HCT116 (cell line): ENCODE measurements at regions not wholly inside any gene's neighbourhood (a gene's known extent, or its start where the extent isn't known, plus 50 kb on each side); places are given as distances from the start of the nearest gene placed in this dataset.

ENCODE experiments used
- ATAC-seq: fragments of 200-7000 bp; cut with Tn5 transposase; 2 replicates; pipeline ENCODE4 v1.9.1; 2020; ENCODE audit warnings: mild to moderate bottlenecking, moderate library complexity
- BruUV-seq: library from RNA; stranded (reverse); fragments of 400-500 nt; replicated peaks from 2 replicates; lab custom pipeline; 2021; lab: Mats Ljungman, UMichigan
- CTCF ChIA-PET: fragments of 300-600 bp; sonication (Branson Sonifier 250); formaldehyde crosslinking; loops from one replicate; lab custom pipeline; 2021; ENCODE audit warnings: antibody characterized with exemption; lab: Charles Lee
- POLR2A ChIA-PET: fragments of 300-600, 350-600 bp; sonication (Branson Sonifier 250); formaldehyde crosslinking; loops from one replicate; lab custom pipeline; 2021; ENCODE audit warnings: antibody characterized with exemption; lab: Charles Lee
- RAD21 ChIA-PET, 2 experiments: fragments of 300-600 bp; sonication (Branson Sonifier 250); formaldehyde crosslinking; loops; one replicate each; lab custom pipeline; 2023; ENCODE audit warnings: low total read pairs in 2 of 2; ENCODE audit not compliant: uncharacterized antibody in 2 of 2, unreplicated experiment in 2 of 2, low non-redundant PET in 1 of 2; lab: Charles Lee
- DNase-seq: peaks from one replicate; pipeline ENCODE4 v3.0.0-alpha.2; 2010; ENCODE audit warnings: low read depth, low spot score
- H2AFZ ChIP-seq: fragments of 200-600 bp; shearing (Covaris generic), sonication (generic); 2 replicates; pipeline ENCODE4 v1.6.1; 2017; ENCODE audit warnings: low read depth, mixed run types, mixed read lengths, antibody characterized with exemption, low read length; ENCODE audit not compliant: poor library complexity, severe bottlenecking
- H3K27ac ChIP-seq: 2 replicates; pipeline ENCODE4 v1.5.1; 2012; ENCODE audit warnings: low read depth, low read length
- H3K27me3 ChIP-seq: fragments of 200-600 bp; sonication (generic); 2 replicates; pipeline ENCODE4 v1.6.1; 2016; ENCODE audit warnings: mixed run types, low read length, mixed read lengths; ENCODE audit not compliant: insufficient read depth
- H3K36me3 ChIP-seq, 2 experiments: fragments of 200-500 bp in 1 of 2; fragments of 200-600 bp in 1 of 2; sonication (Bioruptor generic) in 1 of 2; sonication (generic) in 1 of 2; 2 replicates each; pipeline versions ENCODE4 v1.5.1 to v1.6.1; 2014 to 2016; ENCODE audit warnings: low read length in 2 of 2, inconsistent platforms in 1 of 2, mixed read lengths in 1 of 2, mixed run types in 1 of 2; ENCODE audit not compliant: insufficient read depth in 2 of 2, control insufficient read depth in 1 of 2
- H3K4me1 ChIP-seq, 2 experiments: fragments of 200-600 bp in 1 of 2; sonication (generic) in 1 of 2; 2 replicates each; pipeline versions ENCODE4 v1.5.1 to v1.6.1; 2012 to 2017; ENCODE audit warnings: low read length in 2 of 2, inconsistent platforms in 1 of 2, mild to moderate bottlenecking in 1 of 2, mixed read lengths in 1 of 2, mixed run types in 1 of 2, moderate library complexity in 1 of 2; ENCODE audit not compliant: insufficient read depth in 2 of 2, control insufficient read depth in 1 of 2
- H3K4me2 ChIP-seq: fragments of 200-600 bp; sonication (generic); 2 replicates; pipeline ENCODE4 v1.6.1; 2017; ENCODE audit warnings: mixed run types, low read length, mixed read lengths
- H3K4me3 ChIP-seq, 2 experiments: fragments of 200-600 bp in 1 of 2; sonication (generic) in 1 of 2; replicated peaks in 1 of 2; 2 replicates each; pipeline ENCODE4 v1.5.1; 2011 to 2016; ENCODE audit warnings: low read length in 2 of 2, control low read depth in 1 of 2, low read depth in 1 of 2, mild to moderate bottlenecking in 1 of 2, mixed read lengths in 1 of 2, mixed run types in 1 of 2
- H3K79me2 ChIP-seq: fragments of 200-600 bp; sonication (generic); 2 replicates; pipeline ENCODE4 v1.6.1; 2017; ENCODE audit warnings: mild to moderate bottlenecking, mixed run types, low read length, moderate library complexity, mixed read lengths; ENCODE audit not compliant: insufficient read depth
- H3K9ac ChIP-seq: fragments of 200-600 bp; sonication (generic); 2 replicates; pipeline ENCODE4 v1.6.1; 2016; ENCODE audit warnings: low read length, mixed read lengths
- H3K9me2 ChIP-seq: fragments of 200-600 bp; sonication (generic), shearing (Covaris generic); 2 replicates; pipeline ENCODE4 v1.6.1; 2017; ENCODE audit warnings: mixed run types, mild to moderate bottlenecking, moderate library complexity; ENCODE audit not compliant: insufficient read depth
- H3K9me3 ChIP-seq, 2 experiments: fragments of 200-500 bp in 1 of 2; fragments of 200-600 bp in 1 of 2; sonication (Bioruptor generic) in 1 of 2; sonication (generic) in 1 of 2; 2 replicates each; pipeline ENCODE4 v1.6.1; 2014 to 2017; ENCODE audit warnings: low read length in 2 of 2, mixed read lengths in 2 of 2, inconsistent platforms in 1 of 2, low read depth in 1 of 2, mild to moderate bottlenecking in 1 of 2, mixed run types in 1 of 2, moderate library complexity in 1 of 2; ENCODE audit not compliant: control insufficient read depth in 1 of 2, insufficient read depth in 1 of 2
- H4K20me1 ChIP-seq: fragments of 200-600 bp; sonication (generic), shearing (Covaris generic); 2 replicates; pipeline ENCODE4 v1.6.1; 2017; ENCODE audit warnings: mixed run types, mild to moderate bottlenecking, moderate library complexity; ENCODE audit not compliant: insufficient read depth
- ATF3 ChIP-seq: IDR thresholded peaks from 2 replicates; pipeline ENCODE4 v1.6.1; 2012
- CBX3 ChIP-seq: IDR thresholded peaks from 2 replicates; pipeline ENCODE4 v1.6.1; 2012; ENCODE audit warnings: low read depth
- CEBPB ChIP-seq: IDR thresholded peaks from 2 replicates; pipeline ENCODE4 v1.6.1; 2012; ENCODE audit warnings: low read depth
- EGR1 ChIP-seq: IDR thresholded peaks from 2 replicates; pipeline ENCODE4 v1.6.1; 2012; ENCODE audit warnings: low read depth
- EZH2 ChIP-seq: fragments of 200-600 bp; sonication (generic); IDR thresholded peaks from 2 replicates; pipeline ENCODE4 v1.6.1; 2017; ENCODE audit warnings: antibody characterized with exemption, mixed run types
- EZH2phosphoT487 ChIP-seq: fragments of 200-600 bp; IDR thresholded peaks from 2 replicates; pipeline ENCODE4 v1.6.1; 2018; ENCODE audit warnings: antibody characterized with exemption, borderline replicate concordance
- FOSL1 ChIP-seq: IDR thresholded peaks from 2 replicates; pipeline ENCODE4 v1.6.1; 2012; ENCODE audit warnings: low read depth
- POLR2A ChIP-seq: IDR thresholded peaks from 2 replicates; pipeline ENCODE4 v1.7.0; 2011; ENCODE audit warnings: borderline replicate concordance; ENCODE audit not compliant: insufficient read depth, insufficient read length; ENCODE audit errors: extremely low read depth
- RAD21 ChIP-seq: IDR thresholded peaks from 2 replicates; pipeline ENCODE4 v1.6.1; 2012; ENCODE audit warnings: low read depth, mild to moderate bottlenecking
- REST ChIP-seq: IDR thresholded peaks from 2 replicates; pipeline ENCODE4 v1.6.1; 2012; ENCODE audit warnings: low read depth
- SIN3A ChIP-seq: IDR thresholded peaks from 2 replicates; pipeline ENCODE4 v1.6.1; 2012; ENCODE audit warnings: low read depth
- SRF ChIP-seq: IDR thresholded peaks from 2 replicates; pipeline ENCODE4 v1.6.1; 2012; ENCODE audit warnings: low read depth
- TCF7L2 ChIP-seq: IDR thresholded peaks from 2 replicates; pipeline ENCODE4 v1.7.0; 2011; ENCODE audit warnings: borderline replicate concordance, inconsistent platforms; ENCODE audit not compliant: insufficient read depth, insufficient read length; ENCODE audit errors: extremely low read depth
- YY1 ChIP-seq: IDR thresholded peaks from 2 replicates; pipeline ENCODE4 v1.6.1; 2011; ENCODE audit warnings: low read length, low read depth, moderate library complexity, mild to moderate bottlenecking; ENCODE audit not compliant: insufficient replicate concordance; ENCODE audit errors: extremely low read depth
- ZNF274 ChIP-seq: fragments of 200-500 bp; sonication (Bioruptor generic); IDR thresholded peaks from 2 replicates; pipeline ENCODE4 v1.6.1; 2014; ENCODE audit warnings: mild to moderate bottlenecking, low read depth, low read length, inconsistent platforms
- intact Hi-C: fragments of 100-400 bp; cut with micrococcal nuclease; formaldehyde crosslinking; loops from 2 replicates; pipeline ENCODE4 v1.10.0; 2022
- TF ChIP-seq, protein P1 (sequence below): IDR thresholded peaks from 2 replicates; pipeline ENCODE4 v1.6.1; 2012
- TF ChIP-seq, protein P2 (sequence below), 3 experiments: fragments of 200-600 bp in 1 of 3; sonication (generic) in 1 of 3; IDR thresholded peaks in 2 of 3; conservative IDR thresholded peaks in 1 of 3; 2 replicates each; pipeline ENCODE4 v1.5.1; 2012 to 2017; ENCODE audit warnings: low read depth in 2 of 3, low read length in 2 of 3, antibody characterized with exemption in 1 of 3, borderline replicate concordance in 1 of 3, control low read depth in 1 of 3, mild to moderate bottlenecking in 1 of 3, mixed read lengths in 1 of 3, mixed run types in 1 of 3, moderate library complexity in 1 of 3; ENCODE audit not compliant: insufficient read depth in 1 of 3
- TF ChIP-seq, protein P3 (sequence below): IDR thresholded peaks from 2 replicates; pipeline ENCODE4 v1.6.1; 2011; ENCODE audit warnings: mild to moderate bottlenecking, low read length, moderate library complexity; ENCODE audit not compliant: insufficient replicate concordance; ENCODE audit errors: extremely low read depth

GRCh38 chr4:16284050-16284449, 57.8 kb upstream of the TAPT1 start:
- H3K79me2 ChIP-seq = no peaks in the 10 kb centered on the region
- H3K27ac ChIP-seq = no peak overlapping the region
- RAD21 ChIA-PET = no interaction called here
- no peak for DNase-seq
- H3K4me3 ChIP-seq = no peak overlapping the region
- ATAC-seq = no peak
- H3K9ac ChIP-seq = no peak overlapping the region
- H3K4me1 ChIP-seq = no peaks in the 10 kb centered on the region
- H4K20me1 ChIP-seq = no peaks in the 10 kb centered on the region
- CTCF ChIA-PET = no interaction called here
- BruUV-seq = no TSS peak
- H3K4me2 ChIP-seq = no peak overlapping the region
- TF ChIP-seq RAD21 = no peak
- TF ChIP-seq EGR1 = no peak
- no peak for TF ChIP-seq SRF
- no peak for TF ChIP-seq ATF3
- TF ChIP-seq CEBPB = no peak
- TF ChIP-seq, protein P1, sequence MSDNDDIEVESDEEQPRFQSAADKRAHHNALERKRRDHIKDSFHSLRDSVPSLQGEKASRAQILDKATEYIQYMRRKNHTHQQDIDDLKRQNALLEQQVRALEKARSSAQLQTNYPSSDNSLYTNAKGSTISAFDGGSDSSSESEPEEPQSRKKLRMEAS = no peak
- TF ChIP-seq, protein P2, sequence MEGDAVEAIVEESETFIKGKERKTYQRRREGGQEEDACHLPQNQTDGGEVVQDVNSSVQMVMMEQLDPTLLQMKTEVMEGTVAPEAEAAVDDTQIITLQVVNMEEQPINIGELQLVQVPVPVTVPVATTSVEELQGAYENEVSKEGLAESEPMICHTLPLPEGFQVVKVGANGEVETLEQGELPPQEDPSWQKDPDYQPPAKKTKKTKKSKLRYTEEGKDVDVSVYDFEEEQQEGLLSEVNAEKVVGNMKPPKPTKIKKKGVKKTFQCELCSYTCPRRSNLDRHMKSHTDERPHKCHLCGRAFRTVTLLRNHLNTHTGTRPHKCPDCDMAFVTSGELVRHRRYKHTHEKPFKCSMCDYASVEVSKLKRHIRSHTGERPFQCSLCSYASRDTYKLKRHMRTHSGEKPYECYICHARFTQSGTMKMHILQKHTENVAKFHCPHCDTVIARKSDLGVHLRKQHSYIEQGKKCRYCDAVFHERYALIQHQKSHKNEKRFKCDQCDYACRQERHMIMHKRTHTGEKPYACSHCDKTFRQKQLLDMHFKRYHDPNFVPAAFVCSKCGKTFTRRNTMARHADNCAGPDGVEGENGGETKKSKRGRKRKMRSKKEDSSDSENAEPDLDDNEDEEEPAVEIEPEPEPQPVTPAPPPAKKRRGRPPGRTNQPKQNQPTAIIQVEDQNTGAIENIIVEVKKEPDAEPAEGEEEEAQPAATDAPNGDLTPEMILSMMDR (IDR thresholded peaks at IDR 0.05 in 2 of 3, conservative IDR thresholded peaks at IDR 0.05 in 1 of 3; ENCODE audit: borderline replicate concordance in 1 of 3, insufficient read depth in 1 of 3, low read depth in 2 of 3, low read length in 2 of 3) = no peak
- no peak for TF ChIP-seq EZH2
- no peak for TF ChIP-seq REST
- TF ChIP-seq EZH2phosphoT487 = no peak
- TF ChIP-seq YY1 = no peak
- no peak for TF ChIP-seq SIN3A
- TF ChIP-seq FOSL1 = no peak
- TF ChIP-seq, protein P3, sequence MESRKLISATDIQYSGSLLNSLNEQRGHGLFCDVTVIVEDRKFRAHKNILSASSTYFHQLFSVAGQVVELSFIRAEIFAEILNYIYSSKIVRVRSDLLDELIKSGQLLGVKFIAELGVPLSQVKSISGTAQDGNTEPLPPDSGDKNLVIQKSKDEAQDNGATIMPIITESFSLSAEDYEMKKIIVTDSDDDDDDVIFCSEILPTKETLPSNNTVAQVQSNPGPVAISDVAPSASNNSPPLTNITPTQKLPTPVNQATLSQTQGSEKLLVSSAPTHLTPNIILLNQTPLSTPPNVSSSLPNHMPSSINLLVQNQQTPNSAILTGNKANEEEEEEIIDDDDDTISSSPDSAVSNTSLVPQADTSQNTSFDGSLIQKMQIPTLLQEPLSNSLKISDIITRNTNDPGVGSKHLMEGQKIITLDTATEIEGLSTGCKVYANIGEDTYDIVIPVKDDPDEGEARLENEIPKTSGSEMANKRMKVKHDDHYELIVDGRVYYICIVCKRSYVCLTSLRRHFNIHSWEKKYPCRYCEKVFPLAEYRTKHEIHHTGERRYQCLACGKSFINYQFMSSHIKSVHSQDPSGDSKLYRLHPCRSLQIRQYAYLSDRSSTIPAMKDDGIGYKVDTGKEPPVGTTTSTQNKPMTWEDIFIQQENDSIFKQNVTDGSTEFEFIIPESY = no peak
- no peak for TF ChIP-seq CBX3
- TF ChIP-seq ZNF274 = no peak
- no peak for TF ChIP-seq POLR2A
- no peak for TF ChIP-seq TCF7L2
- H2AFZ ChIP-seq = no peak overlapping the region
- intact Hi-C loops = no loop called here
- POLR2A ChIA-PET = no interaction called here
- no peaks in the 10 kb centered on the region for H3K36me3 ChIP-seq
- no peaks in the 10 kb centered on the region for H3K9me2 ChIP-seq
- peaks cover 7% of the 10 kb centered on the region; the same call in 1 of the 2 replicates for H3K27me3 ChIP-seq
- H3K9me3 ChIP-seq = no peaks in the 10 kb centered on the region
